ENCODE measurements at regions not wholly inside any gene's neighbourhood (a gene's known extent, or its start where the extent isn't known, plus 50 kb on each side); places are given as distances from the start of the nearest gene placed in this dataset.
"Not testable (repeated sequence)": the region's sequence is repeated elsewhere in the genome, so short reads cannot be mapped to it uniquely, and the experiment has no call there.

DNA sequence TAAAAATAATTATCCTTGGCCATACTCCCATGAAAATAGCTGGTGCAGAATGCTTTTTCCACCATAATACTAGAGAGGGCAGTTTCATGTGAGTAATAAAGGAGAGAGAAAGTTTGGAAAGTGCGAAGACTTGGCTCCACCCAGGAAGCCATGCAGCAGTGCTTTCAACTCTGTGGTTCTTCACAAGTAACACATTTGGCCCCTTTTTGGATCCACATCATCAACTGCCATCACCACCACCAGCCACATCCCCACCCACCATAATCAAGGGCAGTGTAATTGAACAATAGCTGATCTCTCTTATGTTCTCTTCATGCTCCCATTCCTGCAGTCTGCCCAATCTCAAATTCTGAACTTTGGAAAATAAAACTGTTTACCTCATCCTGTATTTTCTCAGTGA lies 637.3 kb downstream of the RPIA start:
- not testable (repeated sequence) for TF ChIP-seq CTCF, POLR2A (IDR thresholded peaks at IDR 0.05)
